H9 (cell line): ENCODE measurements at regions not wholly inside any gene's neighbourhood (a gene's known extent, or its start where the extent isn't known, plus 50 kb on each side); places are given as distances from the start of the nearest gene placed in this dataset.

Experiments
- DNase-seq: peaks from one replicate; pipeline ENCODE4 v3.0.0-alpha.2; 2017
- H2AFZ ChIP-seq: one replicate; pipeline ENCODE4 v1.6.1; 2013; ENCODE audit warnings: mild to moderate bottlenecking, low read length, control low read depth, moderate library complexity
- H2AK5ac ChIP-seq: 2 replicates; pipeline ENCODE4 v1.6.1; 2013; ENCODE audit warnings: low read length, control low read depth, mixed read lengths; ENCODE audit not compliant: insufficient read length
- H2BK120ac ChIP-seq: one replicate; pipeline ENCODE4 v1.6.1; 2013; ENCODE audit warnings: low read depth, mild to moderate bottlenecking, low read length, control low read depth, inconsistent platforms; ENCODE audit not compliant: poor library complexity, severe bottlenecking
- H2BK12ac ChIP-seq: 2 replicates; pipeline ENCODE4 v1.6.1; 2013; ENCODE audit warnings: low read length, control low read depth, mixed read lengths, low read depth; ENCODE audit not compliant: insufficient read length
- H2BK15ac ChIP-seq: 2 replicates; pipeline ENCODE4 v1.6.1; 2013; ENCODE audit warnings: low read depth, low read length, control low read depth
- H2BK20ac ChIP-seq: one replicate; pipeline ENCODE4 v1.6.1; 2013; ENCODE audit warnings: low read depth, mild to moderate bottlenecking, low read length, control low read depth, inconsistent platforms; ENCODE audit not compliant: poor library complexity, severe bottlenecking
- H2BK5ac ChIP-seq: 2 replicates; pipeline ENCODE4 v1.6.1; 2013; ENCODE audit warnings: low read length, control low read depth, mixed read lengths; ENCODE audit not compliant: insufficient read length
- H3K14ac ChIP-seq: 2 replicates; pipeline ENCODE4 v1.6.1; 2013; ENCODE audit warnings: low read length, control low read depth; ENCODE audit not compliant: insufficient read depth
- H3K18ac ChIP-seq: 2 replicates; pipeline ENCODE4 v1.6.1; 2013; ENCODE audit warnings: low read depth, mild to moderate bottlenecking, mixed read lengths, low read length, control low read depth; ENCODE audit not compliant: insufficient read length
- H3K23ac ChIP-seq: 2 replicates; pipeline ENCODE4 v1.6.1; 2013; ENCODE audit warnings: low read length, control low read depth, mixed read lengths, low read depth; ENCODE audit not compliant: insufficient read length
- H3K23me2 ChIP-seq: 2 replicates; pipeline ENCODE4 v1.6.1; 2013; ENCODE audit warnings: low read depth, mild to moderate bottlenecking, mixed read lengths, low read length, control low read depth; ENCODE audit not compliant: insufficient read length, poor library complexity, severe bottlenecking
- H3K27ac ChIP-seq: 2 replicates; pipeline ENCODE4 v1.5.1; 2013; ENCODE audit warnings: low read length, control low read depth, mixed read lengths, low read depth; ENCODE audit not compliant: insufficient read length
- H3K27me3 ChIP-seq: 2 replicates; pipeline ENCODE4 v1.6.1; 2013; ENCODE audit warnings: low read length, control low read depth, inconsistent platforms; ENCODE audit not compliant: insufficient read depth
- H3K4ac ChIP-seq: 2 replicates; pipeline ENCODE4 v1.6.1; 2013; ENCODE audit warnings: low read depth, mild to moderate bottlenecking, control low read depth, inconsistent platforms, low read length, moderate library complexity
- H3K4me1 ChIP-seq: 2 replicates; pipeline ENCODE4 v1.6.1; 2013; ENCODE audit warnings: low read length, control low read depth, inconsistent platforms; ENCODE audit not compliant: insufficient read depth
- H3K4me2 ChIP-seq: 2 replicates; pipeline ENCODE4 v1.6.1; 2013; ENCODE audit warnings: low read length, control low read depth, mixed read lengths; ENCODE audit not compliant: insufficient read length, insufficient read depth
- H3K56ac ChIP-seq: 2 replicates; pipeline ENCODE4 v1.6.1; 2013; ENCODE audit warnings: low read depth, mild to moderate bottlenecking, mixed read lengths, low read length, control low read depth; ENCODE audit not compliant: insufficient read length
- H3K79me1 ChIP-seq: 2 replicates; pipeline ENCODE4 v1.6.1; 2013; ENCODE audit warnings: low read depth, mild to moderate bottlenecking, moderate library complexity, low read length, control low read depth, inconsistent platforms; ENCODE audit not compliant: insufficient read depth, poor library complexity, severe bottlenecking
- H3K79me2 ChIP-seq: 2 replicates; pipeline ENCODE4 v1.6.1; 2013; ENCODE audit warnings: low read length, control low read depth, inconsistent platforms; ENCODE audit not compliant: insufficient read depth
- H3K9ac ChIP-seq: 2 replicates; pipeline ENCODE4 v1.6.1; 2013; ENCODE audit warnings: low read length, control low read depth, mixed read lengths; ENCODE audit not compliant: insufficient read length; ENCODE audit errors: extremely low read depth
- H3K9me3 ChIP-seq: one replicate; pipeline ENCODE4 v1.6.1; 2013; ENCODE audit warnings: low read depth, low read length, inconsistent platforms; ENCODE audit not compliant: control insufficient read depth
- H3T11ph ChIP-seq: one replicate; pipeline ENCODE4 v1.6.1; 2013; ENCODE audit warnings: mild to moderate bottlenecking, low read length, control low read depth, inconsistent platforms
- H4K20me1 ChIP-seq: one replicate; pipeline ENCODE4 v1.6.1; 2013; ENCODE audit not compliant: control insufficient read depth, insufficient read length, insufficient read depth
- H4K5ac ChIP-seq: 2 replicates; pipeline ENCODE4 v1.6.1; 2013; ENCODE audit warnings: low read depth, mild to moderate bottlenecking, mixed read lengths, low read length, control low read depth; ENCODE audit not compliant: insufficient read length
- H4K8ac ChIP-seq: replicated peaks from 2 replicates; pipeline ENCODE4 v1.6.1; 2013; ENCODE audit warnings: low read length, control low read depth, mixed read lengths, low read depth; ENCODE audit not compliant: insufficient read length
- H4K91ac ChIP-seq: 2 replicates; pipeline ENCODE4 v1.6.1; 2013; ENCODE audit warnings: low read depth, mild to moderate bottlenecking, moderate library complexity, mixed read lengths, low read length, control low read depth; ENCODE audit not compliant: insufficient read length
- H3K27ac Mint-ChIP-seq, 3 experiments: 2 replicates in 2 of 3; 3 replicates in 1 of 3; pipeline ENCODE4 v1.8.0; 2020 to 2021; ENCODE audit warnings: mixed read lengths in 3 of 3, mild to moderate bottlenecking in 1 of 3, moderate library complexity in 1 of 3
- H3K27me3 Mint-ChIP-seq: 2 replicates; pipeline ENCODE4 v1.8.0; 2021; ENCODE audit warnings: low read depth, mild to moderate bottlenecking, moderate library complexity, mixed read lengths
- H3K36me3 Mint-ChIP-seq, 3 experiments: 2 replicates in 2 of 3; 3 replicates in 1 of 3; pipeline ENCODE4 v1.8.0; 2020 to 2021; ENCODE audit warnings: low read depth in 3 of 3, mixed read lengths in 3 of 3; ENCODE audit not compliant: insufficient read depth in 1 of 3
- H3K4me1 Mint-ChIP-seq, 2 experiments: 2 replicates each; pipeline ENCODE4 v1.8.0; 2020; ENCODE audit warnings: mixed read lengths in 2 of 2
- H3K4me3 Mint-ChIP-seq, 2 experiments: 2 replicates in 1 of 2; 3 replicates in 1 of 2; pipeline ENCODE4 v1.8.0; 2020 to 2021; ENCODE audit warnings: mild to moderate bottlenecking in 2 of 2, mixed read lengths in 2 of 2, moderate library complexity in 1 of 2
- H3K9me3 Mint-ChIP-seq, 2 experiments: 2 replicates in 1 of 2; 3 replicates in 1 of 2; pipeline ENCODE4 v1.8.0; 2020; ENCODE audit warnings: mild to moderate bottlenecking in 2 of 2, mixed read lengths in 2 of 2, moderate library complexity in 1 of 2
- CTCF ChIP-seq: fragments of 200-600 bp; sonication (generic); conservative IDR thresholded peaks from 3 replicates; pipeline ENCODE4 v1.8.0; 2021; ENCODE audit warnings: antibody characterized with exemption, mild to moderate bottlenecking
- WGBS: extraction: QIAGEN DNeasy Blood & Tissue Kit; methylation state at CpG from one replicate; pipeline ENCODE4 v1.1.7; 2013; ENCODE audit warnings: missing lambda C conversion rate, low lambda C conversion rate, mixed read lengths; ENCODE audit not compliant: insufficient read length; ENCODE audit errors: extremely low coverage; 5-methylcytosine and 5-hydroxymethylcytosine counted together

- no peak overlapping the region for H2AK5ac ChIP-seq
- H3K27ac Mint-ChIP-seq, result no peak overlapping the region
- H2BK15ac ChIP-seq, result no peak overlapping the region
- H3K79me2 ChIP-seq, result no peaks in the 10 kb centered on the region
- no peak overlapping the region for H4K5ac ChIP-seq
- H3K27me3 Mint-ChIP-seq, result no peaks in the 10 kb centered on the region; the same call in 1 of the 2 replicates
- peaks cover 7 to 16% of the 10 kb centered on the region in 2 experiments for H3K4me1 Mint-ChIP-seq
- no peaks in the 10 kb centered on the region for H4K20me1 ChIP-seq
- H2BK120ac ChIP-seq, result no peak overlapping the region
- H4K8ac ChIP-seq, result no peak overlapping the region
- no peaks in the 10 kb centered on the region for H3K9me3 Mint-ChIP-seq
- no peak overlapping the region for H3K4ac ChIP-seq
- no peak overlapping the region for H3K4me2 ChIP-seq
- H3K79me1 ChIP-seq, result no peaks in the 10 kb centered on the region
- no peak for DNase-seq
- no peaks in the 10 kb centered on the region for H3K23me2 ChIP-seq
- H3K27ac ChIP-seq, result no peak overlapping the region
- no peaks in the 10 kb centered on the region for H3K9me3 ChIP-seq
- no peak overlapping the region for H3K56ac ChIP-seq
- H2AFZ ChIP-seq, result no peak overlapping the region
- H3K36me3 Mint-ChIP-seq, result no peaks in the 10 kb centered on the region
- H3K23ac ChIP-seq, result no peak overlapping the region
- no peaks in the 10 kb centered on the region for H3K27me3 ChIP-seq
- no peak for TF ChIP-seq CTCF
- H4K91ac ChIP-seq, result no peak overlapping the region
- no peaks in the 10 kb centered on the region for H3K4me1 ChIP-seq
- no peak overlapping the region for H3K14ac ChIP-seq
- no peak overlapping the region for H2BK12ac ChIP-seq
- H3T11ph ChIP-seq, result no peak overlapping the region
- H2BK20ac ChIP-seq, result no peak overlapping the region
- no peak overlapping the region for H3K18ac ChIP-seq
- H3K9ac ChIP-seq, result no peak overlapping the region
- no peak overlapping the region for H3K4me3 Mint-ChIP-seq
- H2BK5ac ChIP-seq, result no peak overlapping the region
- no CpG with 5 or more reads among the region's 4 CpGs for WGBS
These were observed 1592.4 kb upstream of the SEL1L start for GRCh38 chr14:83126076-83126475.
